Coronary artery (tissue), 2 donors: ENCODE measurements at regions not wholly inside any gene's neighbourhood (a gene's known extent, or its start where the extent isn't known, plus 50 kb on each side); places are given as distances from the start of the nearest gene placed in this dataset.

Experiments used
- DNase-seq: peaks from one replicate; pipeline ENCODE4 v3.0.0-alpha.2; 2017; ENCODE audit warnings: low spot score
- H3K27ac ChIP-seq, 2 donors: fragments of 200-600 bp; sonication (generic); one replicate each; pipeline ENCODE4 v1.5.1; 2016 to 2019
- H3K4me3 ChIP-seq: fragments of 200-600 bp; sonication (generic); 2 replicates; pipeline ENCODE4 v1.5.1; 2016; ENCODE audit warnings: mild to moderate bottlenecking, moderate library complexity
- TF ChIP-seq, protein P1 (sequence below): fragments of 200-600 bp; sonication (generic); IDR thresholded peaks from one replicate; pipeline ENCODE4 v1.5.1; 2019; ENCODE audit warnings: antibody characterized with exemption

DNA sequence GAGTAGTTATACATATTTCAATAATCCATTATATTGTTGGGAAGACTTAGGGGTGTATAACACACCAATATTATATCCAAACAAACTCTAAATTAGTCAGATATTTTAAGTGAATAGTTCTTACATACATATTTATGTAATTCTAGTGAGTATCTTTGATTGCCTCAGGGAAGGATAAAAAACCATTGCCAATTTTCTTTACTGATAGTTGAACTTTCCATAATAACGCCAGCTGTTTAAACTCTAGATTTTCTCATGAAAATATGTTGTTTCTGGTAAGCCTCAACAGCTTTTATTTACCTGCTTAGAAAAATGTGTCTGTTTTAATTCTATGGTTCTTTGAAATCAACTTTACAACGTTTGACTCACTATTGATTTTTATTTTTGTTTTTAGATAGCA, 959.6 kb upstream of the NOVA1 start:
- Histone ChIP-seq H3K4me3 (no peak overlapping the region), H3K27ac (no peak overlapping the region)
- DNase-seq, result no peak
- TF ChIP-seq, protein P1, sequence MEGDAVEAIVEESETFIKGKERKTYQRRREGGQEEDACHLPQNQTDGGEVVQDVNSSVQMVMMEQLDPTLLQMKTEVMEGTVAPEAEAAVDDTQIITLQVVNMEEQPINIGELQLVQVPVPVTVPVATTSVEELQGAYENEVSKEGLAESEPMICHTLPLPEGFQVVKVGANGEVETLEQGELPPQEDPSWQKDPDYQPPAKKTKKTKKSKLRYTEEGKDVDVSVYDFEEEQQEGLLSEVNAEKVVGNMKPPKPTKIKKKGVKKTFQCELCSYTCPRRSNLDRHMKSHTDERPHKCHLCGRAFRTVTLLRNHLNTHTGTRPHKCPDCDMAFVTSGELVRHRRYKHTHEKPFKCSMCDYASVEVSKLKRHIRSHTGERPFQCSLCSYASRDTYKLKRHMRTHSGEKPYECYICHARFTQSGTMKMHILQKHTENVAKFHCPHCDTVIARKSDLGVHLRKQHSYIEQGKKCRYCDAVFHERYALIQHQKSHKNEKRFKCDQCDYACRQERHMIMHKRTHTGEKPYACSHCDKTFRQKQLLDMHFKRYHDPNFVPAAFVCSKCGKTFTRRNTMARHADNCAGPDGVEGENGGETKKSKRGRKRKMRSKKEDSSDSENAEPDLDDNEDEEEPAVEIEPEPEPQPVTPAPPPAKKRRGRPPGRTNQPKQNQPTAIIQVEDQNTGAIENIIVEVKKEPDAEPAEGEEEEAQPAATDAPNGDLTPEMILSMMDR, result no peak

DNA sequence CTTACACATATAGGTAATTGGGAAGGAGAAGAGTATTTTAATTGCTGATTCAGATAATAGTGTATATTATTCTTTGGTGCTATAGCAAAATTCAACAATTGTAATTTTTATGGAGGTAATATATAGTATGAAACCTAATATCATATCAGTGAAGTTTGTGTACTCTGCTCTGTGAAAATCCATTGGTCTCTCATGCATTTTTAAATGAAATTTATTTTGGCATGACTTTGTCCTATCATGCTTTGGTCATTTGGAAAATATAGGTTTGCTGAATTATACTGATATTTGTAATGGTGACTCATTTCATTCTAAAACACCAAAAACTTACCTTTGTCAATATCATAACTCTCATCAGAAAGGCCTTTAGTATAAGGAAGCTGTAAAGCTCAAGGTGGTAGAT, 962.0 kb upstream of the NOVA1 start:
- no peak overlapping the region for H3K4me3 ChIP-seq
- H3K27ac ChIP-seq, result no peak overlapping the region
- no peak for DNase-seq
- TF ChIP-seq, protein P1, result no peak

DNA sequence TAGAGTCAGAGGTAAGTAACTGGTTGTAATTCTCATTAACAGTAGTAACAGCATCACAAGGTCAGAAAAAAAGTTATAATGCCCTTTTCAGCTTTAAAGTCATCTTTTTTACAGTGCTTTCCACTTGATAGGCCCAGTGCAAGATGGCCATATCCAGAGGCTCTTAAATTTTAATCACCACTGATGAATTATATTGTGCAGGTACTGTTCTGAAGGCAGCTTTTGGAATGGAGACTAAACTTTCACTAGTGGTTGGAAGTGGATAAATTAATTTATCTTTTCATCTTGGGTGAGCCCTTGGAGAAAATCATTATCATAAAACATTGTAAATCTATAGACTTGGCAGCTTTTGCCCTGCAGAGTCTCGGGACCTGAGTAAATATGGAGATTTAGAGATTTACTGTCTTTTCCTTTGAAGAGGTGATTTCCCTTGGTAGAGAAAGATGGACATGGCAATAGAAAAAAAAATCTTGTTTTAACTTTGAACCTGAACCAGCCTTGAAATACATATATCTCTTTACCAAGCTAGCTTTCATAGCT, 969.1 kb upstream of the NOVA1 start:
- TF ChIP-seq, protein P1, result no peak
- DNase-seq, result no peak
- H3K27ac ChIP-seq, result no peak overlapping the region
- no peak overlapping the region for H3K4me3 ChIP-seq

DNA sequence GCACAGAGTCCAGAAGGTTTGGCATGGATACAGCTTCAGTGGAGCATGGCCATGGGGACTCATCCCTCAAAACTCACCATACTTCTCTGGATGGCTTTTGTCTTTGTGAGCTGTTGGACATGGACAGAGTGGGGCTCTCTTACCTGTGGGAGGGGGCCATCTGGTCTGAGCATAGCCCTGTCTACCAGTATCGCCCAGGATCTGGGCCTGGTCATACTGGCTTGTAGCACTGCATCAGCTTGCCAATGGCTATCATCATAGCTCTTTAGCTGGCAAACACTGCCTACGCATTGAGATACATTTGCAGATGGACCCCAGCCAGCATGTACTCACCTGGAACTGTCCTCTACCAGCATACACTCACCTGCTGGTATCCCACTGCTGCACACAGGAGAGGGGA, 975.2 kb upstream of the NOVA1 start:
- no peak overlapping the region for H3K27ac ChIP-seq
- DNase-seq, result peak; percentile 36
- no peak overlapping the region for H3K4me3 ChIP-seq
- TF ChIP-seq, protein P1, result no peak

GRCh38 chr14:27587103-27587502, 989.3 kb upstream of the NOVA1 start:
- DNase-seq, result no peak
- TF ChIP-seq, protein P1, result no peak
- no peak overlapping the region for H3K4me3 ChIP-seq
- H3K27ac ChIP-seq, result no peak overlapping the region

- Histone ChIP-seq H3K27ac (no peak overlapping the region), H3K4me3 (no peak overlapping the region)
- TF ChIP-seq, protein P1, result no peak
- no peak for DNase-seq
Observed at GRCh38 chr14:27605282-27605681, 1007.4 kb upstream of the NOVA1 start.

GRCh38 chr14:27608377-27608776, 1010.5 kb upstream of the NOVA1 start:
- Histone ChIP-seq H3K27ac (no peak overlapping the region), H3K4me3 (no peak overlapping the region)
- TF ChIP-seq, protein P1, result no peak
- no peak for DNase-seq
